Mammary epithelial cell (primary cell): ENCODE measurements at regions not wholly inside any gene's neighbourhood (a gene's known extent, or its start where the extent isn't known, plus 50 kb on each side); places are given as distances from the start of the nearest gene placed in this dataset.

Experiments used
- EZH2 ChIP-seq: IDR thresholded peaks from 2 replicates; pipeline ENCODE4 v1.6.1; 2012; ENCODE audit warnings: low read length, inconsistent platforms, borderline replicate concordance
- TF ChIP-seq, protein P1 (sequence below), 2 donors: IDR thresholded peaks in 1 of 2; conservative IDR thresholded peaks in 1 of 2; 2 replicates each; pipeline ENCODE4 v1.5.1; 2011 to 2012; ENCODE audit warnings: inconsistent platforms in 2 of 2, low read length in 2 of 2, mild to moderate bottlenecking in 2 of 2, control low read depth in 1 of 2, low read depth in 1 of 2; ENCODE audit not compliant: insufficient read depth in 1 of 2; ENCODE audit errors: extremely low read depth in 1 of 2

DNA sequence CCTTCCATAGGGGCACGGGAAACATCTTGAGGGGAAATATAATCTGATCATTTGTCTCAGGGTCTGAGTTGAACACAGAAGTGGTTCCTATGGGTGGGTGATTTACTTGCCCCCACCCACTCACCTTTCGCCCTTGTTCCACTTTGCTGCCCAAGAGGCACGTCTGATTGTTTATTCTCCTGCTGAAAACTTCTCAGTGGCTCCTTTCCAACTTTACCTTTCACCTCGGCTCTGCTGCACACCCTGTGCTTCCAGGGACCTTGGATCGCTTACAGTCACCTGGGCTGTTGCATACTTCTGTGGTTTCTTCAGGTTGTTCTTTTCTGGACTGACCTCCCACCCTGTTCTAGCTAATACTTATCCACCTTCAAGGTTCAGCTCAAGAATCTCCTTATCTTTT, 213.4 kb upstream of the JADE1 start:
- TF ChIP-seq, protein P1, sequence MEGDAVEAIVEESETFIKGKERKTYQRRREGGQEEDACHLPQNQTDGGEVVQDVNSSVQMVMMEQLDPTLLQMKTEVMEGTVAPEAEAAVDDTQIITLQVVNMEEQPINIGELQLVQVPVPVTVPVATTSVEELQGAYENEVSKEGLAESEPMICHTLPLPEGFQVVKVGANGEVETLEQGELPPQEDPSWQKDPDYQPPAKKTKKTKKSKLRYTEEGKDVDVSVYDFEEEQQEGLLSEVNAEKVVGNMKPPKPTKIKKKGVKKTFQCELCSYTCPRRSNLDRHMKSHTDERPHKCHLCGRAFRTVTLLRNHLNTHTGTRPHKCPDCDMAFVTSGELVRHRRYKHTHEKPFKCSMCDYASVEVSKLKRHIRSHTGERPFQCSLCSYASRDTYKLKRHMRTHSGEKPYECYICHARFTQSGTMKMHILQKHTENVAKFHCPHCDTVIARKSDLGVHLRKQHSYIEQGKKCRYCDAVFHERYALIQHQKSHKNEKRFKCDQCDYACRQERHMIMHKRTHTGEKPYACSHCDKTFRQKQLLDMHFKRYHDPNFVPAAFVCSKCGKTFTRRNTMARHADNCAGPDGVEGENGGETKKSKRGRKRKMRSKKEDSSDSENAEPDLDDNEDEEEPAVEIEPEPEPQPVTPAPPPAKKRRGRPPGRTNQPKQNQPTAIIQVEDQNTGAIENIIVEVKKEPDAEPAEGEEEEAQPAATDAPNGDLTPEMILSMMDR (conservative IDR thresholded peaks at IDR 0.05 in 1 of 2, IDR thresholded peaks at IDR 0.05 in 1 of 2; ENCODE audit: extremely low read depth in 1 of 2, insufficient read depth in 1 of 2, low read depth in 1 of 2, low read length in 2 of 2): no peak
- no peak for TF ChIP-seq EZH2
